Neural cell (in vitro differentiated cells): ENCODE measurements at regions not wholly inside any gene's neighbourhood (a gene's known extent, or its start where the extent isn't known, plus 50 kb on each side); places are given as distances from the start of the nearest gene placed in this dataset.

Experiments
- H2AFZ ChIP-seq: fragments of 200-600, 300-800 bp; sonication (generic), shearing (Covaris generic); 2 replicates; pipeline ENCODE4 v1.6.0; 2014; ENCODE audit warnings: low read depth, mild to moderate bottlenecking, antibody characterized with exemption, low read length, moderate library complexity
- H3F3A ChIP-seq: fragments of 200-600 bp; shearing (Covaris generic); 2 replicates; pipeline ENCODE4 v1.6.1; 2016; ENCODE audit warnings: mild to moderate bottlenecking, moderate library complexity, mixed read lengths, antibody characterized with exemption, low read length; ENCODE audit not compliant: insufficient read depth, poor library complexity, severe bottlenecking
- H3K27ac ChIP-seq: fragments of 200-600, 300-800 bp; sonication (generic), shearing (Covaris generic); 2 replicates; pipeline ENCODE4 v1.5.1; 2014; ENCODE audit warnings: mild to moderate bottlenecking, low read length, moderate library complexity
- H3K27me3 ChIP-seq: fragments of 300-800, 200-600 bp; sonication (generic), shearing (Covaris generic); 2 replicates; pipeline ENCODE4 v1.6.0; 2014; ENCODE audit warnings: mild to moderate bottlenecking, low read depth, low read length, moderate library complexity; ENCODE audit not compliant: insufficient read depth
- H3K36me3 ChIP-seq: fragments of 300-800, 200-600 bp; sonication (generic), shearing (Covaris generic); 2 replicates; pipeline ENCODE4 v1.5.1; 2014; ENCODE audit warnings: mild to moderate bottlenecking, antibody characterized with exemption, low read length, moderate library complexity; ENCODE audit not compliant: insufficient read depth
- H3K4me2 ChIP-seq: fragments of 300-800, 200-600 bp; sonication (generic), shearing (Covaris generic); 2 replicates; pipeline ENCODE4 v1.6.0; 2014; ENCODE audit warnings: mild to moderate bottlenecking, low read length
- H3K4me3 ChIP-seq: fragments of 300-800, 200-600 bp; sonication (generic), shearing (Covaris generic); 2 replicates; pipeline ENCODE4 v1.5.1; 2014; ENCODE audit warnings: mild to moderate bottlenecking, low read length, moderate library complexity
- H3K79me2 ChIP-seq: fragments of 200-600 bp; shearing (Covaris generic); replicated peaks from 2 replicates; pipeline ENCODE4 v1.6.0; 2014; ENCODE audit warnings: mild to moderate bottlenecking, low read length, moderate library complexity; ENCODE audit not compliant: insufficient read depth
- H3K9ac ChIP-seq: fragments of 300-800, 200-600 bp; sonication (generic), shearing (Covaris generic); 2 replicates; pipeline ENCODE4 v1.6.1; 2016; ENCODE audit warnings: mild to moderate bottlenecking, low read length, mixed read lengths
- H3K9me2 ChIP-seq: fragments of 200-600 bp; shearing (Covaris generic); 2 replicates; pipeline ENCODE4 v1.6.1; 2016; ENCODE audit warnings: mild to moderate bottlenecking, low read length, mixed read lengths; ENCODE audit not compliant: insufficient read depth
- H3K9me3 ChIP-seq: fragments of 200-600, 300-800 bp; sonication (generic), shearing (Covaris generic); 2 replicates; pipeline ENCODE4 v1.6.1; 2016; ENCODE audit warnings: mild to moderate bottlenecking, mixed run types, low read length, moderate library complexity, mixed read lengths
- H4K20me1 ChIP-seq: fragments of 200-600 bp; shearing (Covaris generic); 2 replicates; pipeline ENCODE4 v1.6.1; 2016; ENCODE audit warnings: mild to moderate bottlenecking, mixed run types; ENCODE audit not compliant: insufficient read depth
- CTCF ChIP-seq: fragments of 450-650 bp; IDR thresholded peaks from 2 replicates; pipeline ENCODE4 v1.5.1; 2014; ENCODE audit warnings: antibody characterized with exemption, mild to moderate bottlenecking, moderate library complexity; ENCODE audit not compliant: poor library complexity, severe bottlenecking
- EP300 ChIP-seq: fragments of 450-650 bp; conservative IDR thresholded peaks from 2 replicates; pipeline ENCODE4 v1.6.1; 2014; ENCODE audit warnings: antibody characterized with exemption, mild to moderate bottlenecking, moderate library complexity; ENCODE audit not compliant: poor library complexity, severe bottlenecking
- EZH2 ChIP-seq: fragments of 200-600, 300-800 bp; shearing (Covaris generic), sonication (generic); IDR thresholded peaks from 2 replicates; pipeline ENCODE4 v1.6.1; 2014; ENCODE audit warnings: antibody characterized with exemption, low read length, borderline replicate concordance, mild to moderate bottlenecking; ENCODE audit not compliant: insufficient read depth, poor library complexity, severe bottlenecking
- MXI1 ChIP-seq: fragments of 450-650 bp; conservative IDR thresholded peaks from 2 replicates; pipeline ENCODE4 v1.6.1; 2014; ENCODE audit warnings: antibody characterized with exemption, mild to moderate bottlenecking; ENCODE audit not compliant: poor library complexity, severe bottlenecking
- POLR2AphosphoS5 ChIP-seq: IDR thresholded peaks from 2 replicates; pipeline ENCODE4 v1.6.1; 2012
- RAD21 ChIP-seq: fragments of 450-650 bp; conservative IDR thresholded peaks from 2 replicates; pipeline ENCODE4 v1.6.1; 2014; ENCODE audit warnings: antibody characterized with exemption, mild to moderate bottlenecking, moderate library complexity
- REST ChIP-seq: IDR thresholded peaks from 2 replicates; pipeline ENCODE4 v1.6.1; 2012; ENCODE audit warnings: borderline replicate concordance
- SMC3 ChIP-seq: fragments of 450-650 bp; conservative IDR thresholded peaks from 2 replicates; pipeline ENCODE4 v1.6.1; 2014; ENCODE audit warnings: antibody characterized with exemption, mild to moderate bottlenecking, moderate library complexity; ENCODE audit not compliant: poor library complexity
- TAF1 ChIP-seq: IDR thresholded peaks from 2 replicates; pipeline ENCODE4 v1.6.1; 2012; ENCODE audit warnings: low read depth

- Histone ChIP-seq H3K27me3 (no peaks in the 10 kb centered on the region), H3F3A (no peaks in the 10 kb centered on the region)
Observed at GRCh38 chr12:91460469-91460868, 277.9 kb upstream of the DCN start.

GRCh38 chr12:91455321-91455720 lies 272.7 kb upstream of the DCN start:
- Histone ChIP-seq H3K4me3 (no peak overlapping the region), H4K20me1 (no peaks in the 10 kb centered on the region), H3K27me3 (no peaks in the 10 kb centered on the region), H3K9me3 (no peaks in the 10 kb centered on the region), H3K27ac (no peak overlapping the region), H3K9me2 (no peaks in the 10 kb centered on the region), H3K79me2 (no peaks in the 10 kb centered on the region), H3F3A (no peaks in the 10 kb centered on the region), H2AFZ (no peak overlapping the region), H3K9ac (no peak overlapping the region), H3K36me3 (no peaks in the 10 kb centered on the region), H3K4me2 (no peak overlapping the region)
- TF ChIP-seq CTCF = no peak
- TF ChIP-seq TAF1 = no peak
- no peak for TF ChIP-seq MXI1
- TF ChIP-seq EP300 = no peak
- TF ChIP-seq SMC3 = no peak
- TF ChIP-seq REST = no peak
- TF ChIP-seq POLR2AphosphoS5 = no peak
- no peak for TF ChIP-seq RAD21
- TF ChIP-seq EZH2 = no peak

More at GRCh38 chr12:91460469-91460868, 277.9 kb upstream of the DCN start:
- no peak overlapping the region for H3K27ac ChIP-seq
- no peaks in the 10 kb centered on the region for H3K9me3 ChIP-seq
- H3K4me2 ChIP-seq = no peak overlapping the region
- H3K9ac ChIP-seq = no peak overlapping the region
- H3K4me3 ChIP-seq = no peak overlapping the region
- no peaks in the 10 kb centered on the region for H3K36me3 ChIP-seq
- no peaks in the 10 kb centered on the region for H3K79me2 ChIP-seq
- no peaks in the 10 kb centered on the region for H3K9me2 ChIP-seq
- H4K20me1 ChIP-seq = no peaks in the 10 kb centered on the region
- no peak overlapping the region for H2AFZ ChIP-seq
- TF ChIP-seq EZH2 (no peak), REST (no peak), EP300 (no peak), MXI1 (no peak), RAD21 (no peak)
